Bronchial epithelial cell (primary cell): ENCODE measurements at regions not wholly inside any gene's neighbourhood (a gene's known extent, or its start where the extent isn't known, plus 50 kb on each side); places are given as distances from the start of the nearest gene placed in this dataset.

ENCODE experiments used
- DNase-seq: peaks from one replicate; pipeline ENCODE4 v3.0.0-alpha.2; 2010; ENCODE audit warnings: low read depth
- FAIRE-seq: peaks from 2 replicates; lab custom pipeline; 2011; peaks lifted over from hg19 to GRCh38; lab: Jason Lieb, UNC
- H3K27me3 ChIP-seq: 2 replicates; pipeline ENCODE4 v1.5.1; 2011; ENCODE audit warnings: low read length; ENCODE audit not compliant: control insufficient read depth, insufficient read depth
- H3K36me3 ChIP-seq: 2 replicates; pipeline ENCODE4 v1.5.1; 2011; ENCODE audit warnings: low read length; ENCODE audit not compliant: control insufficient read depth, insufficient read depth
- H3K4me3 ChIP-seq: 2 replicates; pipeline ENCODE4 v1.5.1; 2011; ENCODE audit warnings: mild to moderate bottlenecking, low read depth, low read length, control low read depth
- CTCF ChIP-seq: IDR thresholded peaks from 2 replicates; pipeline ENCODE4 v1.5.1; 2011; ENCODE audit warnings: mild to moderate bottlenecking, moderate library complexity, low read length, control low read depth, inconsistent platforms; ENCODE audit not compliant: insufficient read depth, severe bottlenecking

DNA sequence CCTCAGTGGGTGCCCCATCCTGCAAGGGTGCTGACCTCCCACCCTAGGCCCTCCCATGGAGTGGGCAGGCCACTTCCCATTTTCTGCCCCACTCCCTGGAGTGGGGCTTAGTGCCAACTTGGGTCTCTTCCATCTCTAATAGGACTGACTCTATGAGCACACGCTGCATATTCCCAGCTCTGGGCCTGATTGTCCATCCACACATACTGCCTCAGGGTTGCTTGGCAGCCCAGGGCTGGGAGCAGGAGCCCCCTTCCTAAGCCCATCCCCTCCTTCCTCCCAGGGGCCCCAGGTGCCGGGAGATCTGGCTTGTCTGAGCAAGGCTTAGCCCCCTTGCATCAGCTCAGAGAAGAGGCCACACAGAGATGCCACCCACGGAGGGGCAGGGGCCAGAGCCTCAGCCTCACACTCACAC lies 55.1 kb downstream of the PJA1 start:
- Histone ChIP-seq H3K36me3 (no peaks in the 10 kb centered on the region), H3K4me3 (no peak overlapping the region), H3K27me3 (no peaks in the 10 kb centered on the region)
- FAIRE-seq, result no peak
- no peak for DNase-seq
- TF ChIP-seq CTCF, result no peak

DNA sequence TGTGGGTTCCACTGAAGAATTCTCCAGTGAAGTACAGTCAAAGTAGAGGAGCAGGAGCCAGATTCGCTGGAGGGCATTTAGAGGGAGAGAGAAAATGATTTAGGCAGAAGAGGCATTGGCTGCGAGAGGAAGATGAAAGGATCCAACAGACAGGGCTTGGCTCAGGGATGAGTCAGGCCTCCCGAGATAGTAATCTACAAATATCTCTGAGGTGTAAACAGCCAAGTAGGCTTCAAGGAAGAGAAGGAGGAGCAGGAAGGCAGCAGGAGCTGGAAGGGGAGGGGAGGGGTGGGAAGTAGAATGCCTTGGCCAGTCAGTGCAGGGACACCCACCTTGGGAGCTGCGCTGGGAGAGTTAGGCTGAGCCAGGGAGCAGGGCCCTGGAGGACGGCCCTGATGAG lies 55.5 kb downstream of the PJA1 start:
- no peak overlapping the region for H3K4me3 ChIP-seq
- no peak for FAIRE-seq
- no peak for TF ChIP-seq CTCF
- DNase-seq, result peak; percentile 78
- H3K27me3 ChIP-seq, result no peaks in the 10 kb centered on the region
- no peaks in the 10 kb centered on the region for H3K36me3 ChIP-seq

- H3K27me3 ChIP-seq, result no peaks in the 10 kb centered on the region
- no peak for TF ChIP-seq CTCF
- H3K36me3 ChIP-seq, result no peaks in the 10 kb centered on the region
- DNase-seq (no peak), FAIRE-seq (no peak)
- H3K4me3 ChIP-seq, result no peak overlapping the region
Measured at GRCh38 chrX:69109036-69109663, 56.1 kb downstream of the PJA1 start.

DNA sequence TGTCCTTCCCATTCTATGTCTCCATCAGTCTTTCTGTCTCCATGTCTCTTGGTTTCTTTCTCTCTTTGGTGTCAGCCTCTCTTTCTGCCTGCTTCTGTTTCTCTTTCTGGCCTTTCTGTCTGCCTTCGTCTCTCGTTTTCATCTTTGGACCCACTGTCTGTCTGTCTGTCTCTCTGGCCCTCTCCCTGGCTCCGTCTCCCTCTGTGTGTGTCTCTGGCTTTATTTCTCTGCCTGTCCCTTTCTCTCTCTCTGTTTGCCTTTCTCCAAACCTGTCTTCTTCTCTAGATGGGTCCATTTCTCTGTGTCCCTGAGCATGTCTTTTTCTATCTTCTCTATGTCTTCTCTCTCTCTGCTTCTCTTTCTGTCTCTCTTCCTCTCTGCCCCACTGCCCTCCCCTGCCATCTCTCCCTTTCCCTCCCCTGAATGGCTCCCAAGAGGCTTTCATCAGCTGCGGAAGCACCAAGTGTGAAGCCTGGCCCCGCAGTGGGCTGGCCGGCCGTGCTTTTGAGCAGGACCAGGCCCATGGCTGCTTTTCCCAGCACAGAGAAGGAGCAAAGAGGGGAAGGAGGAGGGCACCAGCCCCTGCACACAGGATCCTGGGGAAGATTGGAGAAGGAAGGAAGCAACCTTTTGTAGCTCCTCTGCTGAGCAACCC lies 57.4 kb downstream of the PJA1 start:
- H3K36me3 ChIP-seq, result no peaks in the 10 kb centered on the region
- H3K4me3 ChIP-seq, result no peak overlapping the region
- no peaks in the 10 kb centered on the region for H3K27me3 ChIP-seq
- DNase-seq (no peak), FAIRE-seq (no peak)
- no peak for TF ChIP-seq CTCF

- no peak for TF ChIP-seq CTCF
- no peak for DNase-seq
- Histone ChIP-seq H3K36me3 (no peaks in the 10 kb centered on the region), H3K27me3 (no peaks in the 10 kb centered on the region), H3K4me3 (no peak overlapping the region)
- FAIRE-seq, result no peak
Measured at GRCh38 chrX:69107231-69107739, 58.0 kb downstream of the PJA1 start.
